Sigmoid colon (tissue), 6 donors: ENCODE measurements at regions not wholly inside any gene's neighbourhood (a gene's known extent, or its start where the extent isn't known, plus 50 kb on each side); places are given as distances from the start of the nearest gene placed in this dataset.

ENCODE experiments used
- DNase-seq: peaks from one replicate; pipeline ENCODE4 v3.0.0-alpha.2; 2019
- H3K27ac ChIP-seq, 4 donors: fragments of 200-600 bp; sonication (generic); one replicate each; pipeline ENCODE4 v1.5.1; 2016 to 2019; ENCODE audit warnings: mild to moderate bottlenecking in 1 of 4
- H3K27me3 ChIP-seq, 3 donors: fragments of 200-600 bp; sonication (generic); one replicate each; pipeline ENCODE4 v1.5.1; 2019; ENCODE audit warnings: mild to moderate bottlenecking in 1 of 3
- H3K36me3 ChIP-seq, 4 donors: fragments of 200-600 bp; sonication (generic); one replicate each; pipeline ENCODE4 v1.5.1; 2016 to 2019
- H3K4me1 ChIP-seq, 4 donors: fragments of 200-600 bp; sonication (generic); one replicate each; pipeline ENCODE4 v1.5.1; 2017 to 2019
- H3K4me3 ChIP-seq, 4 donors: fragments of 200-600 bp; sonication (generic); one replicate each; pipeline ENCODE4 v1.5.1; 2017 to 2019; ENCODE audit warnings: mild to moderate bottlenecking in 2 of 4, moderate library complexity in 1 of 4
- H3K9me3 ChIP-seq, 4 donors: fragments of 200-600 bp in 3 of 4; sonication (generic) in 3 of 4; one replicate each; pipeline versions ENCODE4 v1.5.1 to v1.6.1; 2013 to 2019
- CTCF ChIP-seq, 4 experiments: fragments of 450-650 bp in 3 of 4; fragments of 200-600 bp in 1 of 4; IDR thresholded peaks; one replicate each; pipeline ENCODE4 v1.5.1; 2016 to 2019; ENCODE audit warnings: antibody characterized with exemption in 4 of 4, mild to moderate bottlenecking in 3 of 4, moderate library complexity in 2 of 4
- EP300 ChIP-seq, 4 donors: sonication (generic); formaldehyde crosslinking; IDR thresholded peaks; one replicate each; pipeline ENCODE4 v1.6.1; 2017; ENCODE audit warnings: antibody characterized with exemption in 4 of 4
- POLR2A ChIP-seq, 2 donors: fragments of 450-650 bp; IDR thresholded peaks; one replicate each; pipeline ENCODE4 v1.6.1; 2016; ENCODE audit warnings: antibody characterized with exemption in 2 of 2, mild to moderate bottlenecking in 2 of 2, moderate library complexity in 2 of 2
- POLR2AphosphoS5 ChIP-seq, 4 donors: sonication (generic); formaldehyde crosslinking; IDR thresholded peaks; one replicate each; pipeline ENCODE4 v1.6.1; 2017; ENCODE audit warnings: antibody characterized with exemption in 4 of 4
- WGBS, 2 donors: extraction: QIAGEN DNeasy Blood & Tissue Kit; methylation state at CpG; one replicate each; pipeline ENCODE4 v1.1.7; 2013; 5-methylcytosine and 5-hydroxymethylcytosine counted together
- intact Hi-C: fragments of 100-400 bp; cut with DNase I; formaldehyde crosslinking; loops from one replicate; pipeline ENCODE4 v1.15.1; 2023
- donor health status: healthy with polysubstance abuse.
- donor health status: healthy.

- H3K4me1 ChIP-seq, result peaks cover 0 to 43% (median 37%) of the 10 kb centered on the region in 4 donors
- intact Hi-C loops, result no loop called here
- H3K27ac ChIP-seq, result no peak overlapping the region
- TF ChIP-seq POLR2AphosphoS5 (IDR thresholded peaks at IDR 0.05) (no peak), POLR2A (IDR thresholded peaks at IDR 0.05) (no peak), EP300 (IDR thresholded peaks at IDR 0.05) (no peak), CTCF (IDR thresholded peaks at IDR 0.05) (no peak)
- no peaks in the 10 kb centered on the region for H3K36me3 ChIP-seq
- H3K9me3 ChIP-seq, result no peaks in the 10 kb centered on the region
- no peak overlapping the region for H3K4me3 ChIP-seq
- WGBS, 2 donors, result 72 to 74% methylated on average over 8 of the region's 8 CpGs
- no peak for DNase-seq
- H3K27me3 ChIP-seq, result no peaks in the 10 kb centered on the region
Observed at GRCh38 chr15:70503073-70503745, 260.1 kb downstream of the UACA start.

DNA sequence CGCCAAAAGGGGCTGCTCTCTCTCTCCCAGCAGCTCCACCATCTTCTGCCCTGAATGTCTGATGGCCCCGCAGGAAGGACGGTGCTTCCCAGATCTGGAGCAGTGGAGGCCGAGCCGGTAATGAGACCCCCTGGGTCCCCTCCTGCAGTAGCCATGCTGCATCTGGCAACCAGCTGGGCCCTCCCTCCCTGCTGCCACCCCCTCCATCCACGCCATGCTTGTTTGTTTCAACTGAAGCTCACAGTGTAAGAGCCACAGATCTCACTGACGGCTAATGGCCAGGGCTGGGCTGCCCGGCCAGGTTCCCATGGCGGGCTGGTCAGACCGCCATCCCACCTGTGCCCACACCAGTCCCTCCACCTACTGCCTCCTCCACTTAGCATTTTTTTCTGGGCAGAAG lies 260.8 kb downstream of the UACA start:
- intact Hi-C loops, result no loop called here
- Histone ChIP-seq H3K36me3 (no peaks in the 10 kb centered on the region), H3K4me1 (peaks cover 0 to 40% (median 36%) of the 10 kb centered on the region in 4 donors), H3K27ac (no peak overlapping the region), H3K4me3 (no peak overlapping the region), H3K27me3 (no peaks in the 10 kb centered on the region), H3K9me3 (no peaks in the 10 kb centered on the region)
- 88 to 95% methylated on average over 10 of the region's 10 CpGs for WGBS, 2 donors
- TF ChIP-seq POLR2A (IDR thresholded peaks at IDR 0.05), result no peak
- TF ChIP-seq EP300 (IDR thresholded peaks at IDR 0.05), result no peak
- TF ChIP-seq POLR2AphosphoS5 (IDR thresholded peaks at IDR 0.05), result no peak
- TF ChIP-seq CTCF (IDR thresholded peaks at IDR 0.05), result no peak
- DNase-seq, result no peak

DNA sequence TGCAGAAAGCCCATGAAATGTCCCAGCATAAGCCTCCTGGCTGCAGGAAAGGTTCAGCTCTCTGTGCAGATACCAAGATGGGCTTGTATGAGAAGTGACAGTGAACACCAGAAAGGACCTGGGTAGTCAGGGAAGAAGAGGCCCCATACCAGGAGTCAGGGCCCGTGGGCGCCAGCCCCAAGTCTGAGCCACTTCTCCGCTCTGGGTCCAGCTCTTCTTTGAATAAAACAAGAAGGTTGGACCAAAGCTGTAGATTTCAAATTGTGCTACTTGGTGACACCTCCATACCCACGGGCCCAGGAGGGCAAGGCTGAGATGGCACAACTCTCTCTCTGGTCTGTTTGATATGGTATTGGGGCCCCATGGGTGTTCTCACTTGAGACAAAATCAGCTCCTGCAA lies 261.5 kb downstream of the UACA start:
- DNase-seq, result no peak
- Histone ChIP-seq H3K27me3 (no peaks in the 10 kb centered on the region), H3K4me1 (peaks cover 0 to 37% (median 33%) of the 10 kb centered on the region in 4 donors), H3K27ac (no peak overlapping the region), H3K9me3 (no peaks in the 10 kb centered on the region), H3K4me3 (no peak overlapping the region), H3K36me3 (no peaks in the 10 kb centered on the region)
- intact Hi-C loops, result no loop called here
- TF ChIP-seq CTCF (IDR thresholded peaks at IDR 0.05) (no peak), POLR2A (IDR thresholded peaks at IDR 0.05) (no peak), EP300 (IDR thresholded peaks at IDR 0.05) (no peak), POLR2AphosphoS5 (IDR thresholded peaks at IDR 0.05) (no peak)
- WGBS, 2 donors, result 88 to 90% methylated on average over 4 of the region's 4 CpGs

DNA sequence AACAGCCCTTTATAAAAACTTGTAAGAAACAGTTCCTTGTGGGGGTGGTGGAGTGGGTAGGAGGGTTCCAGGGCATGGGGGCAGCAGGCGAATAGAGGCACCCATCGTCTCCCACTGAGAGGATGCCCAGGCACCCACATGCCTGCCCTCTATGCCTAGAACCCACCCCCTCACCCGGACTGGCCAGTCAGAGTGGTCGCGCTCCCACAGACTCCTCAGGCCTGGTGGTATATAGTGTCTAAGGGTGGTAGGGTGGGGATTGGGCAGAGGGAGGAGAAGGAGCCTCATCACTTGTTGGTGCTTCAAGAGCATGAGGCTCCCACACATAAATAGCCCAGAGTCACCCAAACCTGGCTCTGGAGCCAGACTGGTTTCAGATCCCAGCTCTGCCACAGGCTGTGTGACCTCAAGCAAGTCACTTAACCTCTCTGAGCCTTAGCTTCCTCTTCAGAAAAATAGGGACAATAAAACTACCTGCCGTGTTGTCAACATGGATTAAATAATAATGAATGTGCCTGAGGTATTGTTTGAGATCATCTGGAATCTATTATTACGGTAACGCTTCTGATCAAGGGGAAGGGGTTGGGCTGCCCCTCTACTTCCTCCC lies 262.1 kb downstream of the UACA start:
- H3K4me1 ChIP-seq, result peaks cover 0 to 30% (median 27%) of the 10 kb centered on the region in 4 donors
- no peak overlapping the region for H3K4me3 ChIP-seq
- intact Hi-C loops, result no loop called here
- H3K36me3 ChIP-seq, result no peaks in the 10 kb centered on the region
- no peak overlapping the region for H3K27ac ChIP-seq
- no peak for DNase-seq
- H3K9me3 ChIP-seq, result no peaks in the 10 kb centered on the region
- whole genome bisulfite sequencing, 2 donors, result 86 to 91% methylated on average over 8 of the region's 8 CpGs
- no peaks in the 10 kb centered on the region for H3K27me3 ChIP-seq
- TF ChIP-seq POLR2AphosphoS5 (IDR thresholded peaks at IDR 0.05) (no peak), POLR2A (IDR thresholded peaks at IDR 0.05) (no peak), EP300 (IDR thresholded peaks at IDR 0.05) (no peak), CTCF (IDR thresholded peaks at IDR 0.05) (no peak)
